GM19467 (cell line): ENCODE measurements at regions not wholly inside any gene's neighbourhood (a gene's known extent, or its start where the extent isn't known, plus 50 kb on each side); places are given as distances from the start of the nearest gene placed in this dataset.
"Not testable (repeated sequence)": the region's sequence is repeated elsewhere in the genome, so short reads cannot be mapped to it uniquely, and the experiment has no call there.

ENCODE experiments used
- ATAC-seq: cut with Tn5 transposase; IDR thresholded peaks from one replicate; pipeline ENCODE4 v1.9.1; 2021; ENCODE audit warnings: mild to moderate bottlenecking, moderate library complexity; ENCODE audit not compliant: unreplicated experiment

GRCh38 chr6:169921853-169922824, 170.7 kb downstream of the ERMARD start:
- no peak for ATAC-seq

GRCh38 chr6:169921217-169921616, 169.8 kb downstream of the ERMARD start:
- no peak for ATAC-seq

- no peak for ATAC-seq
These were observed 169.1 kb downstream of the ERMARD start for GRCh38 chr6:169920359-169921020.

- ATAC-seq = no peak
These were observed 167.6 kb downstream of the ERMARD start for GRCh38 chr6:169918954-169919549.

- no peak for ATAC-seq
These were observed 167.0 kb downstream of the ERMARD start for GRCh38 chr6:169918239-169918953.

- ATAC-seq = no peak
These were observed 165.7 kb downstream of the ERMARD start for GRCh38 chr6:169917153-169917552.

- no peak for ATAC-seq
These were observed 164.5 kb downstream of the ERMARD start for GRCh38 chr6:169915769-169916550.

GRCh38 chr6:169913745-169914144, 162.3 kb downstream of the ERMARD start:
- ATAC-seq = not testable (repeated sequence)

- ATAC-seq = no peak
These were observed 161.7 kb downstream of the ERMARD start for GRCh38 chr6:169913096-169913638.

- no peak for ATAC-seq
These were observed 161.1 kb downstream of the ERMARD start for GRCh38 chr6:169912266-169913095.

GRCh38 chr6:169911264-169912263, 160.1 kb downstream of the ERMARD start:
- no peak for ATAC-seq

GRCh38 chr6:169909113-169909512, 157.7 kb downstream of the ERMARD start:
- ATAC-seq = no peak

GRCh38 chr6:169908403-169908933, 157.0 kb downstream of the ERMARD start:
- no peak for ATAC-seq

GRCh38 chr6:169907419-169908115, 156.1 kb downstream of the ERMARD start:
- ATAC-seq = no peak

GRCh38 chr6:169906688-169907418, 155.4 kb downstream of the ERMARD start:
- ATAC-seq = no peak

GRCh38 chr6:169906004-169906687, 154.7 kb downstream of the ERMARD start:
- no peak for ATAC-seq
